SK-N-SH (cell line): ENCODE measurements at regions not wholly inside any gene's neighbourhood (a gene's known extent, or its start where the extent isn't known, plus 50 kb on each side); places are given as distances from the start of the nearest gene placed in this dataset.

Experiments used
- CTCF ChIA-PET: fragments of 300-600, 350-600 bp; formaldehyde crosslinking; extraction: SDS; loops from one replicate; lab custom pipeline; 2021; lab: Yijun Ruan, JAX
- POLR2A ChIA-PET: fragments of 350-600 bp; sonication (Branson Sonifier 250); formaldehyde crosslinking; extraction: SDS; loops from one replicate; lab custom pipeline; 2020; ENCODE audit warnings: antibody characterized with exemption, inconsistent platforms; lab: Yijun Ruan, JAX
- DNase-seq: peaks from one replicate; pipeline ENCODE4 v3.0.0; 2012
- H2AFZ ChIP-seq: fragments of 200-600 bp; sonication (generic); 2 replicates; pipeline ENCODE4 v1.8.1; 2016; ENCODE audit warnings: antibody characterized with exemption, mild to moderate bottlenecking, low read depth
- H3F3A ChIP-seq: fragments of 200-600 bp; sonication (generic); replicated peaks from 2 replicates; pipeline ENCODE3; 2016; ENCODE audit warnings: antibody characterized with exemption, mild to moderate bottlenecking; ENCODE audit not compliant: insufficient read depth
- H3K27ac ChIP-seq, 2 experiments: fragments of 200-500 bp in 1 of 2; fragments of 200-600 bp in 1 of 2; sonication (Bioruptor generic) in 1 of 2; sonication (generic), shearing (Covaris generic) in 1 of 2; 2 replicates each; pipeline versions ENCODE4 v1.5.1 to v1.6.1; 2014 to 2016; ENCODE audit warnings: low read depth in 2 of 2, inconsistent platforms in 1 of 2, low read length in 1 of 2, mild to moderate bottlenecking in 1 of 2, mixed read lengths in 1 of 2
- H3K27me3 ChIP-seq: fragments of 200-600 bp; sonication (generic), shearing (Covaris generic); 2 replicates; pipeline ENCODE4 v1.6.1; 2016; ENCODE audit warnings: mixed run types; ENCODE audit not compliant: insufficient read depth
- H3K36me3 ChIP-seq, 2 experiments: fragments of 200-500 bp in 1 of 2; fragments of 200-600 bp in 1 of 2; sonication (Bioruptor generic) in 1 of 2; sonication (generic) in 1 of 2; replicated peaks in 1 of 2; 2 replicates each; pipeline versions ENCODE3 to v1.5.1; 2014 to 2016; ENCODE audit warnings: low read length in 1 of 2, mild to moderate bottlenecking in 1 of 2; ENCODE audit not compliant: insufficient read depth in 2 of 2, control insufficient read depth in 1 of 2
- H3K4me1 ChIP-seq, 2 experiments: fragments of 200-500 bp in 1 of 2; fragments of 200-600 bp in 1 of 2; sonication (Bioruptor generic) in 1 of 2; sonication (generic), shearing (Covaris generic) in 1 of 2; 2 replicates each; pipeline versions ENCODE4 v1.5.1 to v1.6.1; 2014 to 2016; ENCODE audit warnings: low read depth in 1 of 2, low read length in 1 of 2, mixed run types in 1 of 2; ENCODE audit not compliant: insufficient read depth in 2 of 2, control insufficient read depth in 1 of 2
- H3K4me2 ChIP-seq: fragments of 200-600 bp; sonication (generic), shearing (Covaris generic); 2 replicates; pipeline ENCODE4 v1.6.1; 2017; ENCODE audit warnings: mixed run types
- H3K4me3 ChIP-seq, 2 experiments: fragments of 200-500 bp in 1 of 2; fragments of 200-600 bp in 1 of 2; sonication (Bioruptor generic) in 1 of 2; sonication (generic), shearing (Covaris generic) in 1 of 2; 2 replicates each; pipeline versions ENCODE4 v1.5.1 to v1.8.1; 2014 to 2016; ENCODE audit warnings: low read depth in 2 of 2, inconsistent platforms in 1 of 2, low read length in 1 of 2, mild to moderate bottlenecking in 1 of 2, mixed read lengths in 1 of 2, moderate library complexity in 1 of 2
- H3K79me2 ChIP-seq: fragments of 200-600 bp; sonication (generic); 2 replicates; pipeline ENCODE4 v1.8.1; 2017; ENCODE audit warnings: mild to moderate bottlenecking; ENCODE audit not compliant: insufficient read depth
- H3K9ac ChIP-seq: fragments of 200-600 bp; sonication (generic); 2 replicates; pipeline ENCODE4 v1.6.1; 2017; ENCODE audit warnings: mixed run types
- H3K9me2 ChIP-seq: fragments of 200-600 bp; sonication (generic); 2 replicates; pipeline ENCODE4 v1.6.1; 2017; ENCODE audit warnings: mixed run types
- H3K9me3 ChIP-seq: fragments of 200-600 bp; sonication (generic); 2 replicates; pipeline ENCODE4 v1.6.1; 2017; ENCODE audit warnings: mixed run types, mild to moderate bottlenecking, moderate library complexity
- H4K20me1 ChIP-seq: fragments of 200-600 bp; sonication (generic); 2 replicates; pipeline ENCODE4 v1.6.1; 2017; ENCODE audit warnings: mild to moderate bottlenecking, mixed run types; ENCODE audit not compliant: insufficient read depth
- EP300 ChIP-seq, 2 experiments: IDR thresholded peaks; 2 replicates each; pipeline versions ENCODE4 v1.4.0 to v1.6.1; 2012; ENCODE audit warnings: borderline replicate concordance in 1 of 2, low read depth in 1 of 2, low read length in 1 of 2
- FOXM1 ChIP-seq: IDR thresholded peaks from 2 replicates; pipeline ENCODE4 v1.4.0; 2012; ENCODE audit warnings: low read depth, mild to moderate bottlenecking
- GABPA ChIP-seq: IDR thresholded peaks from 2 replicates; pipeline ENCODE4 v1.4.0; 2012; ENCODE audit warnings: low read depth, mild to moderate bottlenecking
- GATA2 ChIP-seq: sonication (generic); formaldehyde crosslinking; IDR thresholded peaks from 2 replicates; pipeline ENCODE4 v1.5.0; 2020; ENCODE audit warnings: mild to moderate bottlenecking, missing genetic modification reagents
- MAX ChIP-seq: IDR thresholded peaks from 2 replicates; pipeline ENCODE4 v1.4.0; 2012; ENCODE audit warnings: low read depth
- MEF2A ChIP-seq: IDR thresholded peaks from 2 replicates; pipeline ENCODE4 v1.4.0; 2012; ENCODE audit warnings: low read depth, borderline replicate concordance
- POLR2AphosphoS5 ChIP-seq: IDR thresholded peaks from 2 replicates; pipeline ENCODE4 v1.6.1; 2012; ENCODE audit warnings: low read depth, low read length
- RCOR1 ChIP-seq: fragments of 150-350 bp; IDR thresholded peaks from 2 replicates; pipeline ENCODE4 v1.6.1; 2017; ENCODE audit warnings: antibody characterized with exemption, low read length
- RFX5 ChIP-seq: IDR thresholded peaks from 2 replicates; pipeline ENCODE4 v1.6.1; 2012; ENCODE audit warnings: mild to moderate bottlenecking, improper control_type of control experiment, low read length
- SIN3A ChIP-seq: IDR thresholded peaks from 2 replicates; pipeline ENCODE4 v1.6.1; 2012; ENCODE audit warnings: low read depth, mild to moderate bottlenecking, low read length, moderate library complexity, borderline replicate concordance
- TAF1 ChIP-seq: IDR thresholded peaks from 2 replicates; pipeline ENCODE4 v1.6.1; 2012; ENCODE audit warnings: low read depth, mild to moderate bottlenecking, low read length, moderate library complexity, borderline replicate concordance
- WGBS: methylation state at CpG from one replicate; pipeline ENCODE4 v1.1.6; 2017; ENCODE audit warnings: low lambda C conversion rate; 5-methylcytosine and 5-hydroxymethylcytosine counted together
- TF ChIP-seq, protein P1 (sequence below): IDR thresholded peaks from 2 replicates; pipeline ENCODE4; 2012
- TF ChIP-seq, protein P2 (sequence below): IDR thresholded peaks from 2 replicates; pipeline ENCODE4 v1.4.0; 2012; ENCODE audit warnings: low read depth, borderline replicate concordance
- TF ChIP-seq, protein P3 (sequence below): fragments of 200-600 bp; sonication (generic); IDR thresholded peaks from 2 replicates; pipeline ENCODE4 v1.6.1; 2017; ENCODE audit warnings: antibody characterized with exemption, mild to moderate bottlenecking, moderate library complexity
- TF ChIP-seq, protein P4 (sequence below): IDR thresholded peaks from 2 replicates; pipeline ENCODE4 v1.6.1; 2012; ENCODE audit warnings: mild to moderate bottlenecking, low read depth, low read length, moderate library complexity

DNA sequence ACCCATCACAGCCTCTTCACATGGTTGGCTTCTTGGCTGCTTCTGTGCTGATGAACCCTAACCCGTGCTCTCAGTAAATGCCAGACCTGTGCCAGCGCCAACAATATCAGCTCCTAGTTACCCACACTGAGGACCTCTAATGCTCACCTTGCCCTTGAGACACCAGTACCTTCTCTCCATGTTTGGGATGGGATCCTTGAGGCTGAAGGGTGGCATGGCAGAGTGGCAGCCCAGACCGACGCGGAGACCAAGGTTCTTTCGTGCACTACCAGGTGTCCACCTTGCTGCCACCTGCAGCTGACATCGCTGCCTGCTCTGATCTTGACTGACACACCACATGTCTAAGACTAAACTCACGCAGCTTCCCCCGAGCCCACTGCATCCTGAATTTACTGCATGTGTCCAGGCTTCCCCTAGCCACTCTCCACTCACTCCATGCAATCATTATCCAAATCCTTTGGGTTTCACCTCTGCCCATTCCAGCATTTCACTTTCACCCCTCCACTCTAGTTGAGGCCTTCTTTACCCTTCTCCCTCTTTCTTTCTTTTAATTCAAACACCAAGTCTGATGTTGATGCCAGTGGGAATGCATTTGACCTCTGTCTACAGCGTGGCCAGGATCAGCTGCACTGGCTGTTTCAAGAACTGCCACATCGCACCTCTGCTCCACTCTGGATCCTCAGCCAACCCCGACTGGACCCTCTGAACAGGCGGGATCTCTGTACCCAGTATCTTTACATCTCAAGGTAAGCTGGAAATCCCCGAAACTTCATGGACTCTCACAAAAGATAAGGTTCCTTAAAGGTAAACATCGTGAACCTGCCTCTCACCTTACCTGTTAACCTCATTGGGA is 294.9 kb downstream of the GLRX3 start:
- H3K9ac ChIP-seq: no peak overlapping the region
- H3K27ac ChIP-seq: no peak overlapping the region
- H3K4me3 ChIP-seq: no peak overlapping the region
- DNase-seq: no peak
- POLR2A ChIA-PET: no interaction called here
- H2AFZ ChIP-seq: no peak overlapping the region
- no peaks in the 10 kb centered on the region for H3K4me1 ChIP-seq
- WGBS: 22% methylated on average over 15 of the region's 15 CpGs
- H3K36me3 ChIP-seq: no peaks in the 10 kb centered on the region
- H4K20me1 ChIP-seq: no peaks in the 10 kb centered on the region
- H3F3A ChIP-seq: no peaks in the 10 kb centered on the region
- no peaks in the 10 kb centered on the region for H3K79me2 ChIP-seq
- no peaks in the 10 kb centered on the region for H3K9me2 ChIP-seq
- no peaks in the 10 kb centered on the region for H3K9me3 ChIP-seq
- CTCF ChIA-PET: interaction anchor here (1.1 kb wide), 1 partner anchor 77 kb away, joined by 3 read pairs; no protein-coding TSS in a partner anchor
- H3K27me3 ChIP-seq: no peaks in the 10 kb centered on the region
- no peak overlapping the region for H3K4me2 ChIP-seq
- no peak for TF ChIP-seq MAX
- TF ChIP-seq, protein P1, sequence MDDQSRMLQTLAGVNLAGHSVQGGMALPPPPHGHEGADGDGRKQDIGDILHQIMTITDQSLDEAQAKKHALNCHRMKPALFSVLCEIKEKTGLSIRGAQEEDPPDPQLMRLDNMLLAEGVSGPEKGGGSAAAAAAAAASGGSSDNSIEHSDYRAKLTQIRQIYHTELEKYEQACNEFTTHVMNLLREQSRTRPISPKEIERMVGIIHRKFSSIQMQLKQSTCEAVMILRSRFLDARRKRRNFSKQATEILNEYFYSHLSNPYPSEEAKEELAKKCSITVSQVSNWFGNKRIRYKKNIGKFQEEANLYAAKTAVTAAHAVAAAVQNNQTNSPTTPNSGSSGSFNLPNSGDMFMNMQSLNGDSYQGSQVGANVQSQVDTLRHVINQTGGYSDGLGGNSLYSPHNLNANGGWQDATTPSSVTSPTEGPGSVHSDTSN: no peak
- TF ChIP-seq, protein P2, sequence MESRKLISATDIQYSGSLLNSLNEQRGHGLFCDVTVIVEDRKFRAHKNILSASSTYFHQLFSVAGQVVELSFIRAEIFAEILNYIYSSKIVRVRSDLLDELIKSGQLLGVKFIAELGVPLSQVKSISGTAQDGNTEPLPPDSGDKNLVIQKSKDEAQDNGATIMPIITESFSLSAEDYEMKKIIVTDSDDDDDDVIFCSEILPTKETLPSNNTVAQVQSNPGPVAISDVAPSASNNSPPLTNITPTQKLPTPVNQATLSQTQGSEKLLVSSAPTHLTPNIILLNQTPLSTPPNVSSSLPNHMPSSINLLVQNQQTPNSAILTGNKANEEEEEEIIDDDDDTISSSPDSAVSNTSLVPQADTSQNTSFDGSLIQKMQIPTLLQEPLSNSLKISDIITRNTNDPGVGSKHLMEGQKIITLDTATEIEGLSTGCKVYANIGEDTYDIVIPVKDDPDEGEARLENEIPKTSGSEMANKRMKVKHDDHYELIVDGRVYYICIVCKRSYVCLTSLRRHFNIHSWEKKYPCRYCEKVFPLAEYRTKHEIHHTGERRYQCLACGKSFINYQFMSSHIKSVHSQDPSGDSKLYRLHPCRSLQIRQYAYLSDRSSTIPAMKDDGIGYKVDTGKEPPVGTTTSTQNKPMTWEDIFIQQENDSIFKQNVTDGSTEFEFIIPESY: no peak
- TF ChIP-seq MEF2A: no peak
- TF ChIP-seq FOXM1: no peak
- TF ChIP-seq GABPA: no peak
- no peak for TF ChIP-seq RFX5
- no peak for TF ChIP-seq SIN3A
- TF ChIP-seq GATA2 (CRISPR knock-in tag): no peak
- TF ChIP-seq, protein P3, sequence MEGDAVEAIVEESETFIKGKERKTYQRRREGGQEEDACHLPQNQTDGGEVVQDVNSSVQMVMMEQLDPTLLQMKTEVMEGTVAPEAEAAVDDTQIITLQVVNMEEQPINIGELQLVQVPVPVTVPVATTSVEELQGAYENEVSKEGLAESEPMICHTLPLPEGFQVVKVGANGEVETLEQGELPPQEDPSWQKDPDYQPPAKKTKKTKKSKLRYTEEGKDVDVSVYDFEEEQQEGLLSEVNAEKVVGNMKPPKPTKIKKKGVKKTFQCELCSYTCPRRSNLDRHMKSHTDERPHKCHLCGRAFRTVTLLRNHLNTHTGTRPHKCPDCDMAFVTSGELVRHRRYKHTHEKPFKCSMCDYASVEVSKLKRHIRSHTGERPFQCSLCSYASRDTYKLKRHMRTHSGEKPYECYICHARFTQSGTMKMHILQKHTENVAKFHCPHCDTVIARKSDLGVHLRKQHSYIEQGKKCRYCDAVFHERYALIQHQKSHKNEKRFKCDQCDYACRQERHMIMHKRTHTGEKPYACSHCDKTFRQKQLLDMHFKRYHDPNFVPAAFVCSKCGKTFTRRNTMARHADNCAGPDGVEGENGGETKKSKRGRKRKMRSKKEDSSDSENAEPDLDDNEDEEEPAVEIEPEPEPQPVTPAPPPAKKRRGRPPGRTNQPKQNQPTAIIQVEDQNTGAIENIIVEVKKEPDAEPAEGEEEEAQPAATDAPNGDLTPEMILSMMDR: no peak

- Histone ChIP-seq H3K27ac (no peak overlapping the region), H3K9me3 (no peaks in the 10 kb centered on the region), H3K4me2 (no peak overlapping the region), H2AFZ (no peak overlapping the region), H3K36me3 (no peaks in the 10 kb centered on the region), H3K4me3 (no peak overlapping the region), H3K4me1 (no peaks in the 10 kb centered on the region), H4K20me1 (no peaks in the 10 kb centered on the region), H3K9ac (no peak overlapping the region), H3K79me2 (no peaks in the 10 kb centered on the region), H3K27me3 (no peaks in the 10 kb centered on the region), H3K9me2 (no peaks in the 10 kb centered on the region), H3F3A (no peaks in the 10 kb centered on the region)
- CTCF ChIA-PET: interaction anchor here (1.1 kb wide), 1 partner anchor 9 kb away, joined by 3 read pairs; no protein-coding TSS in a partner anchor
- POLR2A ChIA-PET: interaction anchor here (0.5 kb wide), 1 partner anchor 234 kb away, joined by 6 read pairs; no protein-coding TSS in a partner anchor
- 20% methylated on average over 7 of the region's 7 CpGs for WGBS
- no peak for DNase-seq
- TF ChIP-seq RFX5: no peak
- TF ChIP-seq, protein P4, sequence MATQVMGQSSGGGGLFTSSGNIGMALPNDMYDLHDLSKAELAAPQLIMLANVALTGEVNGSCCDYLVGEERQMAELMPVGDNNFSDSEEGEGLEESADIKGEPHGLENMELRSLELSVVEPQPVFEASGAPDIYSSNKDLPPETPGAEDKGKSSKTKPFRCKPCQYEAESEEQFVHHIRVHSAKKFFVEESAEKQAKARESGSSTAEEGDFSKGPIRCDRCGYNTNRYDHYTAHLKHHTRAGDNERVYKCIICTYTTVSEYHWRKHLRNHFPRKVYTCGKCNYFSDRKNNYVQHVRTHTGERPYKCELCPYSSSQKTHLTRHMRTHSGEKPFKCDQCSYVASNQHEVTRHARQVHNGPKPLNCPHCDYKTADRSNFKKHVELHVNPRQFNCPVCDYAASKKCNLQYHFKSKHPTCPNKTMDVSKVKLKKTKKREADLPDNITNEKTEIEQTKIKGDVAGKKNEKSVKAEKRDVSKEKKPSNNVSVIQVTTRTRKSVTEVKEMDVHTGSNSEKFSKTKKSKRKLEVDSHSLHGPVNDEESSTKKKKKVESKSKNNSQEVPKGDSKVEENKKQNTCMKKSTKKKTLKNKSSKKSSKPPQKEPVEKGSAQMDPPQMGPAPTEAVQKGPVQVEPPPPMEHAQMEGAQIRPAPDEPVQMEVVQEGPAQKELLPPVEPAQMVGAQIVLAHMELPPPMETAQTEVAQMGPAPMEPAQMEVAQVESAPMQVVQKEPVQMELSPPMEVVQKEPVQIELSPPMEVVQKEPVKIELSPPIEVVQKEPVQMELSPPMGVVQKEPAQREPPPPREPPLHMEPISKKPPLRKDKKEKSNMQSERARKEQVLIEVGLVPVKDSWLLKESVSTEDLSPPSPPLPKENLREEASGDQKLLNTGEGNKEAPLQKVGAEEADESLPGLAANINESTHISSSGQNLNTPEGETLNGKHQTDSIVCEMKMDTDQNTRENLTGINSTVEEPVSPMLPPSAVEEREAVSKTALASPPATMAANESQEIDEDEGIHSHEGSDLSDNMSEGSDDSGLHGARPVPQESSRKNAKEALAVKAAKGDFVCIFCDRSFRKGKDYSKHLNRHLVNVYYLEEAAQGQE: no peak
- no peak for TF ChIP-seq RCOR1
- TF ChIP-seq EP300 (IDR thresholded peaks at IDR 0.05; ENCODE audit: borderline replicate concordance in 1 of 2, low read depth in 1 of 2, low read length in 1 of 2): no peak
- TF ChIP-seq POLR2AphosphoS5: no peak
- TF ChIP-seq SIN3A: no peak
- TF ChIP-seq MEF2A: no peak
- TF ChIP-seq GABPA: no peak
- TF ChIP-seq TAF1: no peak
These were observed 296.1 kb downstream of the GLRX3 start for GRCh38 chr10:130432271-130432670.
